Bronchial epithelial cell (primary cell): ENCODE measurements at regions not wholly inside any gene's neighbourhood (a gene's known extent, or its start where the extent isn't known, plus 50 kb on each side); places are given as distances from the start of the nearest gene placed in this dataset.

Experiments used
- DNase-seq: peaks from one replicate; pipeline ENCODE4 v3.0.0-alpha.2; 2010; ENCODE audit warnings: low read depth
- FAIRE-seq: peaks from 2 replicates; lab custom pipeline; 2011; peaks lifted over from hg19 to GRCh38; lab: Jason Lieb, UNC
- H3K27me3 ChIP-seq: 2 replicates; pipeline ENCODE4 v1.5.1; 2011; ENCODE audit warnings: low read length; ENCODE audit not compliant: control insufficient read depth, insufficient read depth
- H3K36me3 ChIP-seq: 2 replicates; pipeline ENCODE4 v1.5.1; 2011; ENCODE audit warnings: low read length; ENCODE audit not compliant: control insufficient read depth, insufficient read depth
- H3K4me3 ChIP-seq: 2 replicates; pipeline ENCODE4 v1.5.1; 2011; ENCODE audit warnings: mild to moderate bottlenecking, low read depth, low read length, control low read depth
- CTCF ChIP-seq: IDR thresholded peaks from 2 replicates; pipeline ENCODE4 v1.5.1; 2011; ENCODE audit warnings: mild to moderate bottlenecking, moderate library complexity, low read length, control low read depth, inconsistent platforms; ENCODE audit not compliant: insufficient read depth, severe bottlenecking

GRCh38 chr7:79719216-79719615, 265.7 kb upstream of the MAGI2 start:
- Histone ChIP-seq H3K36me3 (no peaks in the 10 kb centered on the region), H3K27me3 (no peaks in the 10 kb centered on the region), H3K4me3 (no peak overlapping the region)
- no peak for TF ChIP-seq CTCF
- DNase-seq (no peak), FAIRE-seq (no peak)

GRCh38 chr7:79716329-79716728, 262.9 kb upstream of the MAGI2 start:
- DNase-seq (no peak), FAIRE-seq (no peak)
- Histone ChIP-seq H3K4me3 (no peak overlapping the region), H3K27me3 (no peaks in the 10 kb centered on the region), H3K36me3 (no peaks in the 10 kb centered on the region)
- no peak for TF ChIP-seq CTCF

GRCh38 chr7:79714081-79714480, 260.6 kb upstream of the MAGI2 start:
- Histone ChIP-seq H3K36me3 (no peaks in the 10 kb centered on the region), H3K27me3 (no peaks in the 10 kb centered on the region), H3K4me3 (no peak overlapping the region)
- no peak for DNase-seq
- no peak for FAIRE-seq
- no peak for TF ChIP-seq CTCF

- FAIRE-seq (no peak), DNase-seq (no peak)
- Histone ChIP-seq H3K27me3 (no peaks in the 10 kb centered on the region), H3K36me3 (no peaks in the 10 kb centered on the region), H3K4me3 (no peak overlapping the region)
- no peak for TF ChIP-seq CTCF
These were observed 259.8 kb upstream of the MAGI2 start for GRCh38 chr7:79713276-79713675.

GRCh38 chr7:79711660-79712059, 258.2 kb upstream of the MAGI2 start:
- TF ChIP-seq CTCF, result no peak
- Histone ChIP-seq H3K4me3 (no peak overlapping the region), H3K27me3 (no peaks in the 10 kb centered on the region), H3K36me3 (no peaks in the 10 kb centered on the region)
- no peak for FAIRE-seq
- no peak for DNase-seq
